ENCODE measurements at regions not wholly inside any gene's neighbourhood (a gene's known extent, or its start where the extent isn't known, plus 50 kb on each side); places are given as distances from the start of the nearest gene placed in this dataset.
"Not testable (repeated sequence)": the region's sequence is repeated elsewhere in the genome, so short reads cannot be mapped to it uniquely, and the experiment has no call there.

DNA sequence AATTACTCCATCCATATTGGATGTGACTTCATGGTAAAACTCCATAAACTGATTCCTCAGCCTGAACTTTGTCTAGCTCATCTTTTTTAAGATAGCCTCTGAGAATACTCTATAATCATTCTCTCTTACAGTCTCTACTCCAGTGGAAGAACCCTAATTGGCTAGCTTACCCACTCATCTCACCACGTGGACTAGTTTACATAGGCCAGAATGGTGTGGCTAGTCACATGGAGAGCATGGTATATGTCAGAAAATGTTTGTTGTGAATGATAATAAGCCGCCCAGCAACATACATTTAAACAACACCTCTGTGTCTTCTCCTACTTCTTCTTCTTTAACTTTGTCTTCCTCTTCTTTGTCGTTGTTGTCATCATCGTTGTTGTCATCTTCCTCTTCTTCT lies 389.2 kb upstream of the LRRC3B start:
- TF ChIP-seq CTCF (IDR thresholded peaks at IDR 0.05) = no peak
- DNase-seq (no peak), ATAC-seq (no peak)
- POLR2A ChIA-PET = no interaction called here
- no peak overlapping the region for H3K4me3 Mint-ChIP-seq
- H3K27ac Mint-ChIP-seq = no peak overlapping the region
- intact Hi-C loops (cut with micrococcal nuclease) = no loop called here
- no peaks in the 10 kb centered on the region for H3K36me3 Mint-ChIP-seq (ENCODE audit: low read depth)
- no peaks in the 10 kb centered on the region for H3K4me1 Mint-ChIP-seq (ENCODE audit: low read depth)
- no peaks in the 10 kb centered on the region for H3K27me3 Mint-ChIP-seq
- CTCF ChIA-PET = no interaction called here
- H3K9me3 Mint-ChIP-seq = peaks cover 3% of the 10 kb centered on the region

DNA sequence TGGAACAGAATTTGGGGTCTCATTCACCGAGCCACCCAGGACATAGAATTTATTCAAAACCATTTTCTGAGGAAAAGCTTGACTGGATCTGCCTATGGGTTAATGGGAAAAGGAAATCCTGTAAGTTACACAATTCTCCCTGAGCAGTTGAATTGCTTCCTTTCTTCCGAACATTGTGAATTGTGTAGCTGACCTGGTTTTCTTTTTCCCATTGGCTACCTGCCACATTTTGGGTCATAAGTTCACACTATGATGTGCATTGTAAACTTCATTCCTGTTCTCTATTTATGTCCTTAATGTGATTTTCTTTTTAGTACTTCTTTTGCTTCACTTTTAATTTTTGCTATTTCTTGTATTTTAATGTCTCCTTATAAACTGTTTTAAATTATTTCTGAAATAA lies 386.0 kb upstream of the LRRC3B start:
- Mint-ChIP-seq H3K27me3 (no peaks in the 10 kb centered on the region), H3K9me3 (peaks cover 4% of the 10 kb centered on the region), H3K36me3 (ENCODE audit: low read depth) (no peaks in the 10 kb centered on the region), H3K4me1 (ENCODE audit: low read depth) (no peaks in the 10 kb centered on the region), H3K4me3 (no peak overlapping the region), H3K27ac (no peak overlapping the region)
- intact Hi-C loops (cut with micrococcal nuclease) = no loop called here
- no peak for TF ChIP-seq CTCF (IDR thresholded peaks at IDR 0.05)
- CTCF ChIA-PET = no interaction called here
- no peak for DNase-seq
- ATAC-seq = no peak
- POLR2A ChIA-PET = no interaction called here

- ChIA-PET CTCF (no interaction called here), POLR2A (no interaction called here)
- intact Hi-C loops (cut with micrococcal nuclease) = no loop called here
- H3K36me3 Mint-ChIP-seq (ENCODE audit: low read depth) = no peaks in the 10 kb centered on the region
- no peak for DNase-seq
- H3K27me3 Mint-ChIP-seq = no peaks in the 10 kb centered on the region
- no peak overlapping the region for H3K4me3 Mint-ChIP-seq
- TF ChIP-seq CTCF (IDR thresholded peaks at IDR 0.05) = no peak
- H3K4me1 Mint-ChIP-seq (ENCODE audit: low read depth) = no peaks in the 10 kb centered on the region
- H3K27ac Mint-ChIP-seq = no peak overlapping the region
- H3K9me3 Mint-ChIP-seq = peaks cover 4% of the 10 kb centered on the region
- no peak for ATAC-seq
Measured at GRCh38 chr3:26237036-26237682, 385.4 kb upstream of the LRRC3B start.

DNA sequence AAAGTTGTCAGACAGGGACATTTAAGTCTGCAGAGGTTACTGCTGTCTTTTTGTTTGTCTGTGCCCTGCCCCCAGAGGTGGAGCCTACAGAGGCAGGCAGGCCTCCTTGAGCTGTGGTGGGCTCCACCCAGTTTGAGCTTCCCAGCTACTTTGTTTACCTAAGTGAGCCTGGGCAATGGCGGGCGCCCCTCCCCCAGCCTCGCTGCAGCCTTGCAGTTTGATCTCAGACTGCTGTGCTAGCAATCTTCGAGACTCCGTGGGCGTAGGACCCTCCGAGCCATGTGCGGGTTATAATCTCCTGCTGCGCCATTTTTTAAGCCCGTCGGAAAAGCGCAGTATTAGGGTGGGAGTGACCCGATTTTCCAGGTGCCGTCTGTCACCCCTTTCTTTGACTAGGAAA lies 378.0 kb upstream of the LRRC3B start:
- H3K9me3 Mint-ChIP-seq; intact Hi-C loops (cut with micrococcal nuclease); H3K4me1 Mint-ChIP-seq (ENCODE audit: low read depth); H3K4me3 Mint-ChIP-seq; H3K36me3 Mint-ChIP-seq (ENCODE audit: low read depth); CTCF ChIA-PET; H3K27ac Mint-ChIP-seq; POLR2A ChIA-PET; H3K27me3 Mint-ChIP-seq; ATAC-seq; DNase-seq: not testable (repeated sequence)

- no peaks in the 10 kb centered on the region for H3K36me3 Mint-ChIP-seq (ENCODE audit: low read depth)
- no peaks in the 10 kb centered on the region for H3K9me3 Mint-ChIP-seq
- H3K27ac Mint-ChIP-seq = no peak overlapping the region
- ChIA-PET POLR2A (no interaction called here), CTCF (no interaction called here)
- H3K27me3 Mint-ChIP-seq = no peaks in the 10 kb centered on the region
- intact Hi-C loops (cut with micrococcal nuclease) = no loop called here
- ATAC-seq = no peak
- no peak for DNase-seq
- H3K4me3 Mint-ChIP-seq = no peak overlapping the region
- TF ChIP-seq CTCF (IDR thresholded peaks at IDR 0.05) = no peak
- H3K4me1 Mint-ChIP-seq (ENCODE audit: low read depth) = no peaks in the 10 kb centered on the region
Measured at GRCh38 chr3:26245236-26245635, 377.3 kb upstream of the LRRC3B start.

GRCh38 chr3:26246901-26247300 lies 375.7 kb upstream of the LRRC3B start:
- POLR2A ChIA-PET = no interaction called here
- H3K27me3 Mint-ChIP-seq = no peaks in the 10 kb centered on the region
- no peak overlapping the region for H3K4me3 Mint-ChIP-seq
- intact Hi-C loops (cut with micrococcal nuclease) = no loop called here
- H3K27ac Mint-ChIP-seq = no peak overlapping the region
- no peak for TF ChIP-seq CTCF (IDR thresholded peaks at IDR 0.05)
- CTCF ChIA-PET = no interaction called here
- ATAC-seq (no peak), DNase-seq (no peak)
- no peaks in the 10 kb centered on the region for H3K4me1 Mint-ChIP-seq (ENCODE audit: low read depth)
- H3K9me3 Mint-ChIP-seq = no peaks in the 10 kb centered on the region
- H3K36me3 Mint-ChIP-seq (ENCODE audit: low read depth) = no peaks in the 10 kb centered on the region

Measured in activated CD8-positive, alpha-beta T cell treated with anti-CD3 and anti-CD28 coated beads for 36 hours (primary cell).